SK-N-DZ (cell line): ENCODE measurements at regions not wholly inside any gene's neighbourhood (a gene's known extent, or its start where the extent isn't known, plus 50 kb on each side); places are given as distances from the start of the nearest gene placed in this dataset.
"Not testable (repeated sequence)": the region's sequence is repeated elsewhere in the genome, so short reads cannot be mapped to it uniquely, and the experiment has no call there.

ENCODE experiments used
- DNase-seq: peaks from one replicate; pipeline ENCODE4 v3.0.0-alpha.2; 2015; ENCODE audit warnings: low spot score

GRCh38 chrX:46226422-46226821, 318.8 kb downstream of the ZNF674 start:
- no peak for DNase-seq

GRCh38 chrX:46223499-46223898, 321.7 kb downstream of the ZNF674 start:
- DNase-seq, result not testable (repeated sequence)

- no peak for DNase-seq
These were observed 324.4 kb downstream of the ZNF674 start for GRCh38 chrX:46220822-46221221.

- no peak for DNase-seq
These were observed 326.8 kb downstream of the ZNF674 start for GRCh38 chrX:46218373-46218772.

GRCh38 chrX:46216406-46216805, 328.8 kb downstream of the ZNF674 start:
- DNase-seq, result no peak

- no peak for DNase-seq
These were observed 334.1 kb downstream of the ZNF674 start for GRCh38 chrX:46211079-46211478.

- no peak for DNase-seq
These were observed 335.5 kb downstream of the ZNF674 start for GRCh38 chrX:46209768-46210167.

- DNase-seq, result no peak
These were observed 336.2 kb downstream of the ZNF674 start for GRCh38 chrX:46209037-46209436.

GRCh38 chrX:46208225-46208854, 336.9 kb downstream of the ZNF674 start:
- DNase-seq, result no peak

GRCh38 chrX:46204721-46205422, 340.3 kb downstream of the ZNF674 start:
- DNase-seq, result no peak

- DNase-seq, result no peak
These were observed 342.3 kb downstream of the ZNF674 start for GRCh38 chrX:46202733-46203514.

GRCh38 chrX:46200413-46200812, 344.8 kb downstream of the ZNF674 start:
- no peak for DNase-seq

- no peak for DNase-seq
These were observed 346.4 kb downstream of the ZNF674 start for GRCh38 chrX:46198858-46199257.

GRCh38 chrX:46186811-46187106, 358.5 kb downstream of the ZNF674 start:
- not testable (repeated sequence) for DNase-seq

GRCh38 chrX:46185923-46186810, 359.1 kb downstream of the ZNF674 start:
- DNase-seq, result no peak

GRCh38 chrX:46184749-46185148, 360.5 kb downstream of the ZNF674 start:
- DNase-seq, result no peak

GRCh38 chrX:46180258-46180687, 364.9 kb downstream of the ZNF674 start:
- DNase-seq, result no peak

GRCh38 chrX:46179748-46180147, 365.5 kb downstream of the ZNF674 start:
- no peak for DNase-seq

GRCh38 chrX:46178763-46179162, 366.5 kb downstream of the ZNF674 start:
- no peak for DNase-seq

- no peak for DNase-seq
These were observed 372.1 kb downstream of the ZNF674 start for GRCh38 chrX:46173159-46173558.

GRCh38 chrX:46171457-46171856, 373.8 kb downstream of the ZNF674 start:
- DNase-seq, result not testable (repeated sequence)

- no peak for DNase-seq
These were observed 375.4 kb downstream of the ZNF674 start for GRCh38 chrX:46169808-46170207.
